ENCODE measurements at regions not wholly inside any gene's neighbourhood (a gene's known extent, or its start where the extent isn't known, plus 50 kb on each side); places are given as distances from the start of the nearest gene placed in this dataset.
A peak's percentile ranks its signal among the peaks of the same experiment; 100 is the strongest.
"Not testable (repeated sequence)": the region's sequence is repeated elsewhere in the genome, so short reads cannot be mapped to it uniquely, and the experiment has no call there.

DNA sequence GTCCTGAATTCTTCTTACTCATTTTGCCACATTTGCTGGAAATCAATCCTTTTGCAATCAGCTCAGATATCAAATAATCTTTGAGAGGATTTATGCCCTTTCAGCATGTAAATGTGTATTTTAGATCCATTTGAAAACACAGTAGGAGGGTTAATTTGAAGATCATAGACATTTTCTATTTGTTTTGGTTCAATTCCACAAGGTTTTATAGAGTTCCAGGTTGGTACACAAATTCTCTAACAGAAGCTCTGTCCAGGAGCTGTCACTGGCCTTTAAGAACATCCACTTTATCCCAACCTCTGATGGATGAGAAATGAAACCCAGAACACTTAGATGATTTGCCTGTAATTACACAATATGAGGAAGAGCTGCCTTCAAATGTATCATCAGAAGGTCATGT, 157.3 kb upstream of the CHAC2 start:
- no peak for DNase-seq

DNA sequence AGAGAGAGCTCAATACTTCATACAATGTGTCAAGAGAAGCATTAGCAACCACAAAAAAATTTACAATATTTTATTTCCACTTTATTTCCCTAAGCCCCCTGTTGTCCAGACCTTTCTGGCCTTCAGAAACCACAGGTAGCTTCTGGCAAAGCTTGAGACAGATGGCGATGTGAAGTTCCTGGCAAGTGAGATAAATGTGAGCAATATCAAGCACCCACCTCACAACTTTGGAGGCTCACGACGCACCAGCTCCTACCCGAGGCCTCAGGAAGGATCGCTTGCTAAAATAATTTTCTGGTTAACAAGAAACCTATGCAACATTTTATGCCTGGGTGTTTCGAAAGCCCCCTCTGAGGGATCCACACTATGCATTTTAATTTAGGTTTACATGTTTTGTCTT, 158.1 kb upstream of the CHAC2 start:
- DNase-seq = no peak

DNA sequence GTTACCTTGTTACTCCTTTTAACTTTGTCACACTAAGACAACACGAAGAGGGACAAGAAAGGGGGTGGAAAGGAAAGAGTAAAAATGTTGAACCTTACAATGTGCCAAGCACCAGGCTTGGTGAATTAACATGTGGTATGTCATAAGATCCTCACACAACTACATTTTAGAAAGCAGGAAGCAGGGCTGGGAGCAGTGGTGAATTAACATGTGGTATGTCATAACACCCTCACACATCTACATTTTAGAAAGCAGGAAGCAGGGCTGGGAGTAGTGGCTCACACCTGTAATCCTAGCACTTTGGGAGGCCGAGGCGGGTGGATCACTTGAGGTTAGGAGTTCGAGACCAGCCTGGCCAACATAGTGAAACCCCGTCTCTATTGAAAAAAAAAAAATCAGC, 159.3 kb upstream of the CHAC2 start:
- DNase-seq = no peak

DNA sequence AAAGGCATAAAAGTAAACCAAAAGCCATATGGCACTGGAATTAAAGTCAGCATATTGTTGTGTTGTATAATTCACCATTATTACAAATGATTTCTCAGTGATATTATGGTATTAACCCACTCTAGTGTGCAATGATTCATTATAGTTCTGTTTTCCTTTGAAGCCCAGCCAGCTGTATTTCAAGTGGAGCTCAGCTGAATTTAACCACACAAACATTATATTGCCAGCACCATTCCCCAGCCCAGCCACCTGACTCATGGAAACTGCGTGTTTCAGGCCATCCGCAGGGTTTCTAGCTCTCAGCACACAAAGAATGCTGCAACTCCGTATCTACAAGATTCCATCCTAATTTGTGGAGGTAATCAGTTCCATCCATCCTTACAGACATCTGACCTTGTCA, 166.8 kb upstream of the CHAC2 start:
- peak; percentile 81 for DNase-seq

DNA sequence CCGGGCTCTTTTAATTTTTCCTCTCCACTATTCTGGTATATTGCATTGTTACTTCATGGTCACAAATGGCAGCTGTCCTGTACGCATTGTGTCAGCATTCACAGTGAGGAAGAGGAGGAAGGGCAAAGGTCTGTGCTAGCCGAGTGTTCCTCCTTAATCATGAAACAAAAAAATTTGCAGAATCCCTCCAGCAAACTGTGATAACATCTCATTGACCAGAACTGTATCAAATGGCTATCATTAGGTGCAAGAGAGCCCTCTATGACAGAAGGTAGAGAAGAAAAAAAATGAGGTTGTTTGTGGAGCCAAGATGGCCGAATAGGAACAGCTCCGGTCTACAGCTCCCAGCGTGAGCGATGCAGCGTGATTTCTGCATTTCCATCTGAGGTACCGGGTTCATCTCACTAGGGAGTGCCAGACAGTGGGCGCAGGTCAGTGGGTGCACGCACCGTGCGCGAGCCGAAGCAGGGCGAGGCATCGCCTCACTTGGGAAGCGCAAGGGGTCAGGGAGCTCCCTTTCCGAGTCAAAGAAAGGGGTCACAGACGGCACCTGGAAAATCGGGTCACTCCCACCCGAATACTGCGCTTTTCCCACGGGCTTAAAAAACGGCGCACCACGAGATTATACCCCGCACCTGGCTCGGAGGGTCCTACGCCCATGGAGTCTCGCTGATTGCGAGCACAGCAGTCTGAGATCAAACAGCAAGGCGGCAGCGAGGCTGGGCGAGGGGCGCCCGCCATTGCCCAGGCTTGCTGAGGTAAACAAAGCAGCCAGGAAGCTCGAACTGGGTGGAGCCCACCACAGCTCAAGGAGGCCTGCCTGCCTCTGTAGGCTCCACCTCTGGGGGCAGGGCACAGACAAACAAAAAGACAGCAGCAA, 180.6 kb upstream of the CHAC2 start:
- DNase-seq = not testable (repeated sequence)

DNA sequence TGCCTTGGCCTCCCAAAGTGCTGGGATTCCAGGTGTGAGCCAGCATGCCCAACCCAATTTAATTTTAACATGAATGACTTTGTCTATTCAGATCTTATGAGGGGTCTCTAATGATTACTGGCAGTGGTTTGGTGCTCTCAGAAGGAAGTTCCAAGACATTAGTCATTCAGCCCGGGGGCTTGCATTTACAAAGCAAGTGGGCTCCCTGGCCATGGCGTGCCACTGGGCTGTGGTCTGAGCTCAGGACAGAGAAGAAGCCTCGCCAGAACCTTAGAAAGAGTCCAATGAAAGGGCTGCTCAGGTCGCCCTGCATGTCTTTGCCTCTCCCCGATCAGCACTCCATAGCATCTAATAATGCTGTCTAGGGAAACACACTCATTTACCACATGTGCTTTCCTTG, 182.6 kb upstream of the CHAC2 start:
- no peak for DNase-seq

DNA sequence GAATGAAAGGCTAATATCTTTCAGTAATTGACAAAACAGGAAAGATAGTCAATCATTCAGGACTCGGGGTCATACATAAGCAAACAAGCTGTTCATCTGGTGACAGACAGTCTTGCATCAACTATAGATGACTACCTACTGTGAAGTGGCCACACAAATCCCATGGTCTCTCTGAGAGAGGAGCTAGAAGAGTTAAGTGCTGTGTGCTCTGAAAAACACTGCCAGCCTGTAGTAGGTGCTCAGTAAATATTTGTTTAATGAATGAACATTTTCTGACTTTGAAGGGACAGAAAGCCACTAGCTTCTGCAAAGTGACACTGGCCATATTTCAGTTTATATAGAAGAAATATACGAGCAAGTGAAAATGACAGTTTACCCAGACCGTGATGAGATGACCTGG, 184.0 kb upstream of the CHAC2 start:
- DNase-seq = no peak

DNA sequence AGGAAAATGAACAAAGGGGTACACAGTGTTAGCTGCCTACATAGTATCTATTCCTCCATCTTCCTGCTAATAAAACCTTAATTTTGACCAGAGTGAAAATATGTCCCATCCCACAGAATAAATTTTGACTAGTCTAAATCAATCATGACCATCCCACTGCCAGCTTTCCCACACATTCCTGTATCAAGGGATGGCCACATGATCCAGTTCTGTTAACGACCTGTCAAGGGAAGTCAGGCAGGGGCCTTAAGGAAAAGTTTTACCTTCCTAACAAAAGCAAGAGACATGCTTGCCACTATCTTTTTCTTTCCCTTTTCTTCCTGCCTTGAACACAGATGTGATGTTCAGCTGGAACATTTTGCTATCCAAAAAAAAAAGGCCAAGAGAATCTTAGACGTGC, 185.0 kb upstream of the CHAC2 start:
- no peak for DNase-seq

DNA sequence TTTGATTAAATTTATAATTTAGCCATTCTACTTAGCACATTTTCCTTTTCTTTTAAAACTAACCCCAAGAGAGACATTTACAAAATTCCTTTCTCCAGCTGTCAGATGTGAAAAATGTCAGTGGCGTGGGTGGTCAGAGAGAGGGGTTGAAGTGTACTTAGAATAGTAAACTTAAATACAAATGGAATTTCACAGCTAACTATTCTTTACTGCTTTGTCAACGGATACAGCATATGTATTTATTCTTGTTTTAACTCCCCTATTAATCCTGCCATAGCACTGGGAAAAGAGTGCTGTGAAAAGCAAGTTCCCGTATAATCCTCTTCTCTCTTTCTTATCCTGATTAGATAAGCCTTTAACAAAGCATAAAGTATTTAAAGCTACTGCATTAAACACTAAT, 191.4 kb upstream of the CHAC2 start:
- DNase-seq = no peak

DNA sequence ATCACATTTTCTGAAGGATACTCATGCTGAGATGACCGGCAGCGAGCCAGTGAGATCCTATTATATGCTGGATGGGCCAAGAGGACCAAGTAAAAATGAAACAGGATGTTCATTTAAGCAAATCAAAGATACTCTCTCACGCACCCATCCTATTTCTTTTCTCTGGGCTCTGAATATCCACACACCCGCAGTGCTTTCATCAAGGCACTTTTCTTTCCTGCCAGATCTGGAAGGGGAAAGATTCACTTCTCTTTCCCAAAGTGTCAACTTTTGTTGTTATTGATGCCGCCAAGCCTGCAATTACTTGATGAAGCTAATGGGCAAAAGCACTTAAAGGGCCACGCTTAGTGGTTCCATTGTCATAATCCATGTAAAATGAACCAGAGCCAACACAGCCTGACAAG, 191.9 kb upstream of the CHAC2 start:
- DNase-seq = peak; percentile 89

DNA sequence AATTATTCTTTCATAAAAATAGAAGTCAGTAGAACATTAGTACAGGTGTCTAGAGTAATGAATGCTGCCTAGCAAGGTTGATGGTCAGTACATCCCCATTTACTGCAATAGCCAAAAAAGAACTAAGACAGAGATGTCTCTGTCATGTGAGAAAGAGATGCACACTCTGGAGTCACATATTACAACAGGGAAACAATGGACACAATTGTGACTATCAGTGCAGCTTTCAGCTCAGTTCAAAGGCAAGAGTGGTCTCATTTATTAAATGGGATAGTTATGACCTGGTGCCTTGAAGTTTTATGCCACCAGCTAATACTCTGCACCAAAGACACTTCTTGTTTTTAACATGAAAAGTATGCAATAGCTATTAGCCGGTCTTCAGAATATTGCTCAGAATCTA, 194.9 kb upstream of the CHAC2 start:
- DNase-seq = no peak

DNA sequence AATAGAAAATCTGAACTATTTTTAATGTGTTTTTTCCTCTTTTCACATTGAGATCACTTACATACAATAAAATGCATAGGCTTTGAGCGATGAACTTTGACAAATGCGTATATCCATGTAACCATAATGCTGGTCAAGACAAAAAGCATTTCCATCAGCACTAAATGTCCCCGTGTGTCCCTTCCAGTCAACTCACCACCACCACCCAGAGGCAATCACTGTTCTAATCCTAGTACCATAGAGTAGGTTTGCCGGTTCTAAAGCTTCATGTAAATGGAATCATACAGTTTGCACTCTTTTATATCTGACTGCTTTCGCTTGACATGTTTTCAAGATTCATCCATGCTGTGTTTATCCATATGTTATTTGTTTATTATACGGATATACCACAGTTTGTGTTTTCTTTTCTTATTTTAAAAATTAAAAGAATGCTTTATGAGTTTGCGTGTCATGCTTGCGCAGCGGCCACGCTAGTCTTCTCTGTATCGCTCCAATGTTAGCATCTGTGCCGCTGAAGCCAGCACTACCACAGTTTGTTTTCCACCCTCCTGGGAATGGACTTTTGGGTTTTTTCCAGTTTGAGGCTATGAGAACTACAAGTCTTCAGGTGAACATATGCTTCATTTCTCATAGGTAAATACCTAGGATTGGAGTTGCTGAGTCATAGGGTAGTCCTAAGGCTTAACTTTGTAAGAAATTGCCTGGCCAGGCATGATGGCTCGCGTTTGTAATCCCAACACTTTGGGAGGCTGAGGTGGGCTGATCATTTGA, 197.5 kb upstream of the CHAC2 start:
- DNase-seq = no peak

DNA sequence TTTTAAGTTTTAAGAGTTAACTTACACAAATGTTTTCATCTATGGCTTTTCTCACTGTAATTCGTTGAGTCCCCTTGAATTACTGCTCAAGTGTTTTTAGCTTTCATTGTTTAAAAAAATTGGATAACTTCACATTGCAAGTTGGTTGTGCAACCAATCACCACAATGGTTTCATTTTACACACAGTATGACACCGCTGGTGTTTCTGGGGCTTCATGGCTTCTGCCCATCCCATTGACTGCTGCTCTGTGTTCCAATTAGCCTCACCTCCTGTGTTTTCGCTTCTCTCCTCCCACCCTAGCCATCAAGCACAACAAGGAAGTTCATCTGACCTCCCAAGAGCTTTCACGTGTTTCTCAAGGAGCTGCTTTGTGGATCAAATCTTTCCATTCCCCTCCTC, 199.1 kb upstream of the CHAC2 start:
- no peak for DNase-seq

DNA sequence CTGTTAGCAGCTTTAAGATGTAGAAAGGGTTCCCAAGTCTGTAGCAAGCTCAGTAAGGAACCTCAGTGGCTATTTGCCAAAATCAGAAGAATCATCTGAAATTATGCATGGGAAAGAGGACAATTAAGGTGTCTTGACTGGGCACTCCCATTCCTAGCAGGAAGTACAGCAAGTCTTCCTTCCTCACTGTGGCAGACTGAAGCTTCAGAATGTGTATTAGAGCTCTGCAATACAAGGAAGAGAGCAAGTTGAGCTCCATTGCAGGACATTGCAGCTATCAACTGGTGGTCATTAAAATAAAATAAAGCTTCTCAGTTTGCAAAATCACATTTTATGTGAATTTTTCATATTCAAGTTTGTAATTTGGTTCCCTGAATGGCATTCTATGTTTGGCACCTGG, 200.5 kb upstream of the CHAC2 start:
- DNase-seq = no peak

DNA sequence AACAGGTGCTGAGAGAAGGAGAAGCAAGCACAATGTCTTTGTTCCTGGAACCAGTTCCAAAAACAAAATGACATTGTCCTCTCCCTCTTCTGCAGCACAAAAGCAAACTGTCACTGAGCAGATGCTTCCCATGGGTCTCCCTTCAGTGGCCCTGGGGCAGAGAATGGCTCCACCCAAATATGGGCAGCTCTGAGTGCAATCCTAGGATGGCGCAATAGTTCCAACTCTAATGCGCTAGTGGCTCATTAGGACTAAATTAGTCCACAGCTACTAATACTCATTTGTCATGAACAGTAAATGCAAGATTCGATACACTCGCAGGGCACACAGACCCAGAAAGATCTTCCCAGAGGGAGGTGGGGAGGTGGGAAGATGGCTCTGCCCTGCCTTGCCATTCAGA, 205.2 kb upstream of the CHAC2 start:
- no peak for DNase-seq

DNA sequence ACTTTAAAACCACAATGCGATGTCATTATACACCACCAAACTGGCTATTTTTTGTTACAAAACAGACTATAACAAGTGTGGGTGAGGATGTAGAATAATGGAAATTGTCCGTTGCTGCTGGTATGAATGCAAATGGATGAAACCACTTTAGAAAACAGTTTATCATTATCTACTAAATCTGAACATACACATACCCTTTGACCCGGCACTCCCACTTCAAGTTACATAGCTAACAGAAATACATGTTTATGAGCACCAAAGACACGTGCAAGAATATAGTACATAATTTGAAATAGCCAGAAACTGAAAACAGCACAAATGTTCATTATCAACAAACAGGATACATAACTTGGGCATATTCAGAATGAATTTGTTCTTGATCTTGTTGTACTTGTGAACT, 206.4 kb upstream of the CHAC2 start:
- DNase-seq = no peak

DNA sequence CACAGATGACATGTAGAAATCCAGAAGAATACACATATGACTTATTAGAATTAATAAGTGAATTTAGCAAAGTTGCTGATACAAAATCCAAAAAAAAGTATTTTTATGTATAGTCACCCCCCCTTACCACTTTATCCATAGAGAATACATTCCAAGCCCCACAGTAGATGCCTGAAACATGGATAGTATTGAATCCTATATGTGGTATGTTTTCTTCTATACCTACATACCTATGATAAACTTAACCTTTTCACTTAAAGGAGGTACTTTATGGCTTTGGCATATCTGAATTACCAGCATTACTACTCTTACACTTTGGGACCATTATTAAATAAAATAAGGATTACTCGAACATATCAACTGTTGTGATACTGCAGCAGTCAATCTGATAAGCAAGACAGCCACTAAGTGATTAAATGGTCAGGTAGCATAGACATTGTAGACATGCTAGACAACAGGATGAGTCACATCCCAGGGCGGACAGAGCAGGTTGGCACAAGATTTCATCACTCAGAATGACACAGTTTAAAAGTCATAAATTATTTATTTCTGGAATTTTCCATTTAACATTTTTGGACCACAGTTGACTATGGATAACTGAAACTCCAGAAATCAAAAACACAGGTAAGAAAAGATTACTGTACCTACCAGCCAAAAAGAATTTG, 208.2 kb upstream of the CHAC2 start:
- DNase-seq = no peak

DNA sequence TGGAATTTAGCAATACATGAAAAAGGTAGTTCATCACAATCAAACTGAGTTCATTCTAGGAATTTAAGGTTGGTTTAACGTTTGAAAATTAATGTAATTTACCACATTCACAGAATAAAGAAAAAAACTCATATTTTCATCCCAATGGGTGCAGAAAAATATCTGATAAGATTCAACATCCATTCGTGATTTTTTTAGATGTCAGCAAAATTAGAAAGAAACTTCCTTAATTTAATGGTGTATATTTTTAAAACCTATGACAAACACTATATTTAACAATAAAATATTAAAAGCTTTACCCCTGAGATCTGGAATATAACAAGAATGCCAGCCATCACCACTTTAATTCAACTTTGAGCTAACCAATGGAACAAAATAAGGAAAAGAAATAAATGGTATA, 208.7 kb upstream of the CHAC2 start:
- no peak for DNase-seq

DNA sequence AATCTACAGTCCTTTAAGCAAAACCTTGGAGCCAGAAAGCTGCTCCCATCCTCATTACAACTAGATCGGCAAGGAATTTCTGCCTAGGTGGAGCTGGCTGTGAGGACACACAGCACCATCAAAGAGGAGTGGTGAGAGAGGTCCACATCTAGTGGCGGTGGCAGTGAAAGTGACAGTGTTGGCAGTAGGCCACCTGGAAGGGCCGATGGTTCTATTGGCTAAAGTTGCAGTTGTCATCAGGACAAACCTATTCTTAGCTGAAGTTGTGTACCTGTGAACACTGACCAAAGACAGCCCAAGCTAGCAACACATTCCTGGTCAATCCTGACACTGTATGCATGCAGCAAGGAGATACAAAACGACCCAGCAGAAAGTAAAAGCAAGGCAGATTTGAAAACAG, 218.1 kb upstream of the CHAC2 start:
- DNase-seq = no peak

DNA sequence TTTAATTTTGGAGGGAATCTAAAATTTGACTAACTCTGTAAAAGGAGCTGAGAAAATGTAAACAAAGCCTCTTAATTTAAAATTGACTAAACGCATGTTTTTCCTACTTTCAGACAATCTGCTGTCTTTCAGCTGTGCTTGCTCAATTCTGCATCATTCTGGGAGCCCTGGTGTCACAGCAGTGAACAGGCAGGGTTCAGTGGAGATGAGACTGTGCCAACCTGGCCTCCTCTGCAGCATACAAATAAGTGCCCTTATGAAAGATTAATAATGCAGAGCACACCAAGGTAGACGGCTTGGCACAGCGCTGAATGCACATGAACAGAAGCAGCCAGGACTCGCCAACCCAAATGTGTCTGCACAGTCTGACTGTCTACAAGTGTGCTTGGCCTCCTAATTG, 222.0 kb upstream of the CHAC2 start:
- DNase-seq = peak; percentile 18

DNA sequence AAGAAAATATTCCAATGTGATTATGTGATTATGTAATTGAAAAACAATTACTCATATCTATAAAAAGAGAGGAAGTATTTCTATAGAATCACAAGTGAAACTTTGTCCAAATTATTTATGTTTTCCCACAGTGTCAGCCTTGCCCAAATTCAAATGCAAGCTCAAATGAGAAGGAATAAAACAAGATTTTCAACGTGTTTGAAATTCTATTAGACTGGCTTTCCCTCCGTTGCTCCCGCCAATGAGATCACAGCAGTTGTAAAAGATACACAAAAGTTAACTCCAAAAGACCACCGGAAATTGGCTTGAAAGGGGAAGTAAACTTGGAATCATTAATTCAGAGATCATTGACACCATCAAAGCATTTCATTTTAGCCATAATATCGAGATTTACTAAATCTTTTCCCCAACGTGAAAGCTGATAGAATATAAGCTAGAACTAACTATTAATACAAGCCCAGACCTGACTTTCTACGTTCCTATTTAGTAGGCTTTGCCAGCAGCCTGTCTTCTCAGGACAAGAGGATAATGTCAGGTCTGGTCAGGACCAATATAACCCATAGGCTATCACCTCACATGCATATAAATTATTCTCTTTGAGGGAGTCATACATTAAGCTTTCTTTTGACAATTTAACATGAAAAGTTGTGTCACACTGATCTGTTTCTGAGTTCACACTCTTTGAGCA, 222.6 kb upstream of the CHAC2 start:
- no peak for DNase-seq

DNA sequence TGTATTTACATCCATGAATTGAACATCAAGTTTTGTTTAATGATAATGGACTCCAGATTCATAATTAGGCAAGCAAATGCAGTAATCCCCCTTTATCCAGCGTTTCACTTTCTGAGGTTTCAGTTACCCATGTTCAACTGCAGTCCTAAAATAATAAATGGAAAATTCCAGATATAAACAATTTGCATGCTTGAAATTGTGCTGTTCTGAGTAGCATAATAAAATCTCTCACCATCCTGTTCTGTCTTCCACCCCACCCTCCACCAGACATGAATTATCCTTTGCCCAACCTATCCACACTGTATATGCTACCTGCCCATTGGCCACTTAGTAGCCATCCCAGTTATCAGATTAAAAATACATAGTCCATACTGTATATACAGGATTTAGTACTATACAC, 224.5 kb upstream of the CHAC2 start:
- DNase-seq = no peak
